Thoracic aorta (tissue), 2 donors: ENCODE measurements at regions not wholly inside any gene's neighbourhood (a gene's known extent, or its start where the extent isn't known, plus 50 kb on each side); places are given as distances from the start of the nearest gene placed in this dataset.

Experiments
- ATAC-seq: fragments of 150-250 bp; one replicate; pipeline ENCODE4 v1.8.0; 2017; ENCODE audit warnings: low read depth; ENCODE audit not compliant: insufficient number of reproducible peaks, low FRiP score
- DNase-seq: peaks from one replicate; pipeline ENCODE4 v3.0.0-alpha.2; 2020; ENCODE audit warnings: low spot score
- H3K27ac ChIP-seq, 2 donors: fragments of 200-600 bp; sonication (generic); 1 replicate in 1 of 2; 2 replicates in 1 of 2; pipeline ENCODE4 v1.5.1; 2016; ENCODE audit warnings: mild to moderate bottlenecking in 2 of 2, moderate library complexity in 2 of 2
- H3K27me3 ChIP-seq: fragments of 200-600 bp; sonication (generic); replicated peaks from 2 replicates; pipeline ENCODE4 v1.6.0; 2016; ENCODE audit warnings: mild to moderate bottlenecking; ENCODE audit not compliant: insufficient read depth
- H3K36me3 ChIP-seq: fragments of 200-600 bp; sonication (generic); one replicate; pipeline ENCODE4 v1.5.1; 2016
- H3K4me1 ChIP-seq, 2 donors: fragments of 200-600 bp; sonication (generic); 1 replicate in 1 of 2; 2 replicates in 1 of 2; pipeline versions ENCODE4 v1.5.1 to v1.6.0; 2016; ENCODE audit warnings: low read depth in 2 of 2, mild to moderate bottlenecking in 1 of 2; ENCODE audit not compliant: control insufficient read depth in 1 of 2
- H3K4me3 ChIP-seq: fragments of 200-600 bp; sonication (generic); 2 replicates; pipeline ENCODE4 v1.5.1; 2016; ENCODE audit warnings: mild to moderate bottlenecking
- H3K9me3 ChIP-seq: fragments of 200-600 bp; sonication (generic); 2 replicates; pipeline ENCODE4 v1.5.1; 2016
- TF ChIP-seq, protein P1 (sequence below): fragments of 200-600 bp; sonication (generic); IDR thresholded peaks from one replicate; pipeline ENCODE4 v1.5.1; 2019; ENCODE audit warnings: antibody characterized with exemption

DNA sequence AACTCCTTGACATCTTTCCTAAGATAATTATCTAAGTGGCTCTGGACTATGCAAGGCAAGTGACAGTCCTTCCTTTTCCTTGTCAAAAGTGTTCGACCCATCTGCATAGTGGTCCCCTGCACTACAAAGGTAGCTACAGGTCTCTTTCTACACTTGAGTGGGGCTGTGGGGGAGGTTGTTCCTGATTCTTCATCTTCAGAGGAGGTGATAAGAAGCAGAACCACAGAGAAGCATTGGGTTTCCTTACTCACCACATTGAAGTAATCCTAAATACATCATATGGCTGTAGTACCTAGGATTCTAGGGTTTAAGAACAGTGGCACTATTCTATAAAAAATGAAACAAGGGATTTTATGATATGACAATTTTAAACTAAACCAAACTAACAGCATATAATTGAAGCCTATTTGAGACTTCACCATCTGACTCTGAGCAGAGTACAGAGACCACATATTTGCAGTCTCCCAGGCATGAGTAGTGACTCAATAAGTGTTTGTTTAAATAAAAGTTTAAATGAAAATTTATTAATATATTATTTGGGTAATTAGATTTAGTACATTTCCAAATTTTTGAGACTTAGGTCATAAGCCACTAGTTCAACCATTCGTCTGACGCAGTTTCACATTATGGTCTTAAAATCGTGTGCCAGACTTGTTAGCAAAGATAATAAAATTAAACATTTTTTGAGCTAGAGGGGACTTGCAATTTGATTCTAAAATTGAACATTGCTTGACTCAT lies 54.9 kb upstream of the NEK7 start:
- ATAC-seq (no peak), DNase-seq (no peak)
- no peak overlapping the region for H3K4me3 ChIP-seq
- no peak overlapping the region for H3K27ac ChIP-seq
- no peaks in the 10 kb centered on the region for H3K36me3 ChIP-seq
- TF ChIP-seq, protein P1, sequence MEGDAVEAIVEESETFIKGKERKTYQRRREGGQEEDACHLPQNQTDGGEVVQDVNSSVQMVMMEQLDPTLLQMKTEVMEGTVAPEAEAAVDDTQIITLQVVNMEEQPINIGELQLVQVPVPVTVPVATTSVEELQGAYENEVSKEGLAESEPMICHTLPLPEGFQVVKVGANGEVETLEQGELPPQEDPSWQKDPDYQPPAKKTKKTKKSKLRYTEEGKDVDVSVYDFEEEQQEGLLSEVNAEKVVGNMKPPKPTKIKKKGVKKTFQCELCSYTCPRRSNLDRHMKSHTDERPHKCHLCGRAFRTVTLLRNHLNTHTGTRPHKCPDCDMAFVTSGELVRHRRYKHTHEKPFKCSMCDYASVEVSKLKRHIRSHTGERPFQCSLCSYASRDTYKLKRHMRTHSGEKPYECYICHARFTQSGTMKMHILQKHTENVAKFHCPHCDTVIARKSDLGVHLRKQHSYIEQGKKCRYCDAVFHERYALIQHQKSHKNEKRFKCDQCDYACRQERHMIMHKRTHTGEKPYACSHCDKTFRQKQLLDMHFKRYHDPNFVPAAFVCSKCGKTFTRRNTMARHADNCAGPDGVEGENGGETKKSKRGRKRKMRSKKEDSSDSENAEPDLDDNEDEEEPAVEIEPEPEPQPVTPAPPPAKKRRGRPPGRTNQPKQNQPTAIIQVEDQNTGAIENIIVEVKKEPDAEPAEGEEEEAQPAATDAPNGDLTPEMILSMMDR: no peak
- H3K9me3 ChIP-seq: no peaks in the 10 kb centered on the region
- peaks cover 0 to 9% of the 10 kb centered on the region in 2 donors for H3K4me1 ChIP-seq
- no peaks in the 10 kb centered on the region for H3K27me3 ChIP-seq

DNA sequence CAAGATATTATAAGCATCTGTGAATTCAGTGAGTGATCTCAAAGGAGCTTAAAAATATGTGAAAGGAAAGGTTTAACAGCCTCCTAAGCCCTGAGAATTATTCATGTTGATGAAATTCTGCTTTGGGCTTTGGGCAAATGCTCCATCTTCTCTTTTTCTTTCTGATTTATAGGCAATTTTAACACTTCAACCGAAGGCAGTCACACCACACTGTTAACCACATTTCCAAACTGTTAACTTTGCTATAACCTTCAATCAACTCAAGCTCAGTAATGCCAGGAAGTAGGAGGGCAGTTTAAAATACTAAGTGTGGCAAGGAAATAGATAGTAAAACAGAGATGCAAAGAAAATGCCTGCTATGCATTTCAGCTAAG lies 54.4 kb upstream of the NEK7 start:
- Histone ChIP-seq H3K27ac (no peak overlapping the region), H3K27me3 (no peaks in the 10 kb centered on the region), H3K4me3 (no peak overlapping the region), H3K4me1 (peaks cover 0 to 9% of the 10 kb centered on the region in 2 donors), H3K9me3 (no peaks in the 10 kb centered on the region), H3K36me3 (no peaks in the 10 kb centered on the region)
- TF ChIP-seq, protein P1: no peak
- ATAC-seq (no peak), DNase-seq (no peak)

DNA sequence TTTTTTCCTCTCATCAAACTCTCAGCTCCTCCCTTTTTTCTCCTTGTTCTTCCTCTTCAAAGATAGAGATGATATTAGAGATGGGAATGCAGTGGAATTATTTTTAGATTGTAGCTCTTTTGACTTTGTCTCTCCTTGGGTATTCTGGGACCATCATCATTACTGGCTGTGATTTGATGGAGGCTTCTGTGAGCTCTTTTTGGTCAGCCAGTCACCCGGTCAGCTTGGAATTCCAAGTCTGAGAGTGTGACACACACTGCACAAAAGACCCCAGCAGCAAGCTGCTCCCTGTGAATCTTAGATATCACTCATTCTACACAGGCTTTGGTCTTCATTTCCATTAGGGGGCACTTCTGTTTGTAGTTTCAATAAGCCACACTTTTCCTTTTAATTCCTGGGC lies 51.6 kb upstream of the NEK7 start:
- H3K4me3 ChIP-seq: no peak overlapping the region
- ATAC-seq: no peak
- DNase-seq: no peak
- TF ChIP-seq, protein P1: no peak
- peaks cover 0 to 9% of the 10 kb centered on the region in 2 donors for H3K4me1 ChIP-seq
- H3K27me3 ChIP-seq: no peaks in the 10 kb centered on the region
- no peaks in the 10 kb centered on the region for H3K36me3 ChIP-seq
- H3K27ac ChIP-seq: no peak overlapping the region
- H3K9me3 ChIP-seq: no peaks in the 10 kb centered on the region

DNA sequence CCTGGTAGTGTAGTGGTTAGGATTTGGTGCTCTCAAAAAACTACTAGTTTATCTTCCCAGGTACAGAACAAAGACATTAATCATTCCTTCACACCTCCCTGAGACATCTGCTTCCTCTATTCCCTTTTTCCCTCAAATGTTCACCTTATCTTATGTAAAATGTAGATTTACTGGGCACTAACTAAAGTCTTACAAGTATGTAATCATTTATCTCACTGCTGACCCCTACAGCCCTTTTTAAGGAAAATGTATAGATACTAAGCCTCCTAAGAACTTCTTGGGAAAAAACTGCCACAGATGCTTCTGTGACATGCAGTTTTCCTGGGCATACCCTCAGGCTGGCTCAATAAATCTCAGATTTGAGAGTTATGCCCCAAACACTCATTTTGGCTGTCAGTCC lies 50.8 kb upstream of the NEK7 start:
- Histone ChIP-seq H3K4me3 (no peak overlapping the region), H3K27ac (no peak overlapping the region), H3K4me1 (peaks cover 0 to 9% of the 10 kb centered on the region in 2 donors), H3K9me3 (no peaks in the 10 kb centered on the region), H3K36me3 (no peaks in the 10 kb centered on the region), H3K27me3 (no peaks in the 10 kb centered on the region)
- ATAC-seq: no peak
- TF ChIP-seq, protein P1: no peak
- DNase-seq: no peak
